IMR-90 (cell line): ENCODE measurements at regions not wholly inside any gene's neighbourhood (a gene's known extent, or its start where the extent isn't known, plus 50 kb on each side); places are given as distances from the start of the nearest gene placed in this dataset.

Source experiments
- ATAC-seq: fragments of 200-7000 bp; cut with Tn5 transposase; 2 replicates; pipeline ENCODE4 v1.9.1; 2020; ENCODE audit warnings: low read depth, mild to moderate bottlenecking, moderate library complexity
- BruUV-seq: library from RNA; stranded (reverse); fragments of 400-500 nt; replicated peaks from 2 replicates; lab custom pipeline; 2021; lab: Mats Ljungman, UMichigan
- CTCF ChIA-PET: fragments of 300-600 bp; formaldehyde crosslinking; extraction: SDS; loops from one replicate; lab custom pipeline; 2021; ENCODE audit warnings: antibody characterized with exemption; lab: Yijun Ruan, JAX
- POLR2A ChIA-PET: fragments of 300-600 bp; sonication (Branson Sonifier 250); formaldehyde crosslinking; loops from one replicate; lab custom pipeline; 2022; ENCODE audit warnings: antibody characterized with exemption; ENCODE audit not compliant: unreplicated experiment; lab: Charles Lee
- DNase-seq: peaks from one replicate; pipeline ENCODE4 v3.0.0; 2013
- H2AFZ ChIP-seq: replicated peaks from 2 replicates; pipeline ENCODE3; 2013; ENCODE audit warnings: low read length, mild to moderate bottlenecking; ENCODE audit not compliant: poor library complexity
- H2AK5ac ChIP-seq: 2 replicates; pipeline ENCODE4 v1.6.1; 2013; ENCODE audit warnings: low read depth, low read length, inconsistent platforms
- H2AK9ac ChIP-seq: replicated peaks from 2 replicates; pipeline ENCODE3; 2013; ENCODE audit warnings: mild to moderate bottlenecking, low read depth, low read length, moderate library complexity; ENCODE audit not compliant: poor library complexity
- H2BK120ac ChIP-seq: 2 replicates; pipeline ENCODE4 v1.6.1; 2013; ENCODE audit warnings: low read depth, low read length, inconsistent platforms
- H2BK15ac ChIP-seq: 3 replicates; pipeline ENCODE4 v1.6.1; 2013; ENCODE audit warnings: low read depth, low read length, inconsistent platforms
- H2BK20ac ChIP-seq: 2 replicates; pipeline ENCODE4 v1.6.1; 2013; ENCODE audit warnings: low read depth, mild to moderate bottlenecking, inconsistent platforms, low read length, moderate library complexity
- H2BK5ac ChIP-seq: 2 replicates; pipeline ENCODE4 v1.6.1; 2013; ENCODE audit warnings: mild to moderate bottlenecking, low read depth, low read length, inconsistent platforms; ENCODE audit not compliant: poor library complexity, severe bottlenecking
- H3K14ac ChIP-seq: replicated peaks from 2 replicates; pipeline ENCODE4 v1.6.1; 2013; ENCODE audit warnings: low read depth, low read length, inconsistent platforms
- H3K18ac ChIP-seq: 2 replicates; pipeline ENCODE4 v1.6.1; 2013; ENCODE audit warnings: low read depth, low read length, control low read depth
- H3K23ac ChIP-seq: 2 replicates; pipeline ENCODE4 v1.6.1; 2013; ENCODE audit warnings: low read depth, low read length, inconsistent platforms
- H3K27ac ChIP-seq: 2 replicates; pipeline ENCODE4 v1.5.1; 2013; ENCODE audit warnings: mild to moderate bottlenecking, control low read depth, low read length; ENCODE audit not compliant: insufficient read depth
- H3K27me3 ChIP-seq: 2 replicates; pipeline ENCODE4 v1.6.1; 2013; ENCODE audit warnings: low read length; ENCODE audit not compliant: control insufficient read depth, insufficient read depth
- H3K36me3 ChIP-seq: 2 replicates; pipeline ENCODE4 v1.6.1; 2013; ENCODE audit warnings: low read length, mixed read lengths; ENCODE audit not compliant: control insufficient read depth, insufficient read depth
- H3K4ac ChIP-seq: 2 replicates; pipeline ENCODE4 v1.6.1; 2013; ENCODE audit warnings: low read depth, low read length, inconsistent platforms
- H3K4me1 ChIP-seq: 2 replicates; pipeline ENCODE4 v1.6.1; 2013; ENCODE audit warnings: low read length, mixed read lengths; ENCODE audit not compliant: control insufficient read depth, insufficient read depth
- H3K4me2 ChIP-seq: 2 replicates; pipeline ENCODE4 v1.6.1; 2013; ENCODE audit warnings: low read depth, mild to moderate bottlenecking, control low read depth, low read length, moderate library complexity
- H3K4me3 ChIP-seq: 2 replicates; pipeline ENCODE4 v1.5.1; 2013; ENCODE audit warnings: low read depth, mild to moderate bottlenecking, control low read depth, low read length, moderate library complexity; ENCODE audit not compliant: insufficient read depth
- H3K56ac ChIP-seq: 2 replicates; pipeline ENCODE4 v1.6.1; 2013; ENCODE audit warnings: low read length, inconsistent platforms; ENCODE audit not compliant: insufficient read depth; ENCODE audit errors: extremely low read depth
- H3K79me1 ChIP-seq, 2 experiments: 2 replicates each; pipeline ENCODE4 v1.6.1; 2013; ENCODE audit warnings: low read length in 2 of 2, inconsistent platforms in 1 of 2, low read depth in 1 of 2
- H3K9ac ChIP-seq: 2 replicates; pipeline ENCODE4 v1.6.1; 2013; ENCODE audit warnings: low read depth, low read length, control low read depth
- H3K9me1 ChIP-seq: 2 replicates; pipeline ENCODE4 v1.6.1; 2013; ENCODE audit warnings: low read length, inconsistent platforms; ENCODE audit not compliant: insufficient read depth
- H3K9me3 ChIP-seq: 2 replicates; pipeline ENCODE4 v1.6.1; 2013; ENCODE audit warnings: low read length; ENCODE audit not compliant: control insufficient read depth, insufficient read depth
- H4K20me1 ChIP-seq: 2 replicates; pipeline ENCODE4 v1.6.1; 2013; ENCODE audit warnings: low read length, inconsistent platforms; ENCODE audit not compliant: insufficient read depth
- H4K5ac ChIP-seq: 2 replicates; pipeline ENCODE4 v1.6.1; 2013; ENCODE audit warnings: mild to moderate bottlenecking, low read depth, low read length, control low read depth
- H4K8ac ChIP-seq, 2 experiments: 2 replicates each; pipeline ENCODE4 v1.6.1; 2013; ENCODE audit warnings: low read depth in 2 of 2, low read length in 2 of 2, control low read depth in 1 of 2, inconsistent platforms in 1 of 2
- H4K91ac ChIP-seq: 2 replicates; pipeline ENCODE4 v1.6.1; 2013; ENCODE audit warnings: low read depth, low read length, inconsistent platforms; ENCODE audit not compliant: insufficient read depth
- BHLHE40 ChIP-seq: fragments of 150-350 bp; IDR thresholded peaks from 2 replicates; pipeline ENCODE4 v1.6.1; 2016; ENCODE audit warnings: mild to moderate bottlenecking, low read depth, low read length
- CTCF ChIP-seq: conservative IDR thresholded peaks from 2 replicates; pipeline ENCODE4 v1.5.1; 2012; ENCODE audit warnings: mild to moderate bottlenecking, low read depth, low read length, improper control_type of control experiment
- FOS ChIP-seq: fragments of 150-350 bp; IDR thresholded peaks from 2 replicates; pipeline ENCODE4 v1.6.1; 2016; ENCODE audit warnings: low read depth, low read length
- MAZ ChIP-seq: IDR thresholded peaks from 2 replicates; pipeline ENCODE4 v1.6.1; 2012; ENCODE audit warnings: low read depth, mild to moderate bottlenecking, low read length, improper control_type of control experiment, moderate library complexity, borderline replicate concordance
- NFE2L2 ChIP-seq: fragments of 150-350 bp; IDR thresholded peaks from 2 replicates; pipeline ENCODE4 v1.6.1; 2016; ENCODE audit warnings: low read depth, mild to moderate bottlenecking, low read length
- POLR2A ChIP-seq: IDR thresholded peaks from 2 replicates; pipeline ENCODE4 v1.6.1; 2012; ENCODE audit warnings: mild to moderate bottlenecking, low read depth, low read length
- RAD21 ChIP-seq: IDR thresholded peaks from 2 replicates; pipeline ENCODE4 v1.6.1; 2012; ENCODE audit warnings: low read length, improper control_type of control experiment
- RCOR1 ChIP-seq: IDR thresholded peaks from 2 replicates; pipeline ENCODE4 v1.6.1; 2012; ENCODE audit warnings: mild to moderate bottlenecking, low read length, improper control_type of control experiment; ENCODE audit not compliant: insufficient replicate concordance
- RFX5 ChIP-seq: IDR thresholded peaks from 2 replicates; pipeline ENCODE4 v1.8.0; 2012; ENCODE audit warnings: low read depth, mild to moderate bottlenecking, low read length, moderate library complexity
- SMC3 ChIP-seq: fragments of 150-350 bp; IDR thresholded peaks from 2 replicates; pipeline ENCODE4 v1.6.1; 2016; ENCODE audit warnings: low read depth, mild to moderate bottlenecking, antibody characterized with exemption, low read length, moderate library complexity
- WGBS, 2 experiments: methylation state at CpG; one replicate each; pipeline versions ENCODE4 v1.1.5 to v1.1.7; 2013; ENCODE audit warnings: missing lambda C conversion rate in 2 of 2; ENCODE audit not compliant: insufficient read length in 1 of 2; ENCODE audit errors: extremely low coverage in 2 of 2; 5-methylcytosine and 5-hydroxymethylcytosine counted together
- dilution Hi-C: fragments of 300-500 bp; cut with HindIII; formaldehyde crosslinking; loops from one replicate; pipeline ENCODE4 v1.14.3; 2018; ENCODE audit warnings: low sequenced_read_pairs; ENCODE audit not compliant: unreplicated experiment
- in situ Hi-C: fragments of 300-500 bp; cut with MboI; formaldehyde crosslinking; loops from 3 replicates; pipeline ENCODE4 v1.14.3; 2019; ENCODE audit warnings: low sequenced_read_pairs, inconsistent platforms, mixed read lengths
- intact Hi-C: fragments of 100-400 bp; cut with micrococcal nuclease; formaldehyde crosslinking; loops from 2 replicates; pipeline ENCODE4 v1.10.0; 2022

- Histone ChIP-seq H2AK9ac (no peak overlapping the region), H3K4me3 (no peak overlapping the region), H3K4me2 (no peak overlapping the region), H3K36me3 (no peaks in the 10 kb centered on the region), H2BK120ac (no peak overlapping the region), H3K4ac (no peak overlapping the region), H4K5ac (no peak overlapping the region), H3K56ac (no peak overlapping the region), H2AK5ac (no peak overlapping the region), H4K8ac (no peak overlapping the region), H3K23ac (no peak overlapping the region), H2AFZ (no peak overlapping the region), H3K9ac (no peak overlapping the region), H3K27me3 (no peaks in the 10 kb centered on the region), H2BK20ac (no peak overlapping the region), H3K79me1 (no peaks in the 10 kb centered on the region), H3K18ac (no peak overlapping the region), H4K20me1 (no peaks in the 10 kb centered on the region), H3K9me1 (no peaks in the 10 kb centered on the region), H3K4me1 (no peaks in the 10 kb centered on the region), H4K91ac (no peak overlapping the region), H3K27ac (no peak overlapping the region), H3K14ac (no peak overlapping the region), H3K9me3 (peaks cover 2% of the 10 kb centered on the region; the same call in 1 of the 2 replicates), H2BK5ac (no peak overlapping the region), H2BK15ac (no peak overlapping the region)
- ChIA-PET POLR2A (no interaction called here), CTCF (no interaction called here)
- dilution Hi-C loops (no loop called here), intact Hi-C loops (no loop called here), in situ Hi-C loops (no loop called here)
- ATAC-seq, result no peak
- WGBS, 2 experiments, result no CpG with 5 or more reads among the region's 2 CpGs
- no peak for DNase-seq
- BruUV-seq, result no TSS peak
- TF ChIP-seq NFE2L2 (no peak), POLR2A (no peak), RCOR1 (no peak), RFX5 (no peak), SMC3 (no peak), CTCF (no peak), RAD21 (no peak), BHLHE40 (no peak), MAZ (no peak), FOS (no peak)
Measured at GRCh38 chr3:95521396-95521795, 1293.0 kb upstream of the EPHA6 start.
